Stimulated activated effector memory CD8-positive, alpha-beta T cell treated with anti-CD3 and anti-CD28 coated beads, Interleukin-12 subunit alpha, Interleukin-12 subunit beta, amount 100 ng/mL, for 72 hours (primary cell): ENCODE measurements at regions not wholly inside any gene's neighbourhood (a gene's known extent, or its start where the extent isn't known, plus 50 kb on each side); places are given as distances from the start of the nearest gene placed in this dataset.
"Not testable (repeated sequence)": the region's sequence is repeated elsewhere in the genome, so short reads cannot be mapped to it uniquely, and the experiment has no call there.

Experiments used
- ATAC-seq: fragments of 150-1000 bp; cut with Tn5 transposase; 2 replicates; pipeline ENCODE4 v1.10.0; 2021
- DNase-seq, 2 donors: peaks; one replicate each; pipeline ENCODE4 v3.0.0; 2021 to 2022; ENCODE audit warnings: low spot score in 2 of 2
- H3K27ac Mint-ChIP-seq: one replicate; pipeline ENCODE4 v1.8.0; 2022; ENCODE audit warnings: mild to moderate bottlenecking, mixed read lengths
- H3K36me3 Mint-ChIP-seq: one replicate; pipeline ENCODE4 v1.8.0; 2022; ENCODE audit warnings: mild to moderate bottlenecking, mixed read lengths
- H3K4me1 Mint-ChIP-seq: one replicate; pipeline ENCODE4 v1.8.0; 2022; ENCODE audit warnings: mixed read lengths
- H3K4me3 Mint-ChIP-seq: one replicate; pipeline ENCODE4 v1.8.0; 2022; ENCODE audit warnings: mild to moderate bottlenecking, mixed read lengths
- H3K9me3 Mint-ChIP-seq: one replicate; pipeline ENCODE4 v1.8.0; 2022; ENCODE audit warnings: mixed read lengths

GRCh38 chr6:170095273-170095981 lies 195.5 kb downstream of the DLL1 start:
- no peaks in the 10 kb centered on the region for H3K9me3 Mint-ChIP-seq
- ATAC-seq: no peak
- peak overlapping the region; percentile 45 for H3K27ac Mint-ChIP-seq
- no peak for DNase-seq
- peaks cover 9% of the 10 kb centered on the region for H3K4me1 Mint-ChIP-seq
- H3K36me3 Mint-ChIP-seq: peaks cover under 1% of the 10 kb centered on the region
- no peak overlapping the region for H3K4me3 Mint-ChIP-seq

DNA sequence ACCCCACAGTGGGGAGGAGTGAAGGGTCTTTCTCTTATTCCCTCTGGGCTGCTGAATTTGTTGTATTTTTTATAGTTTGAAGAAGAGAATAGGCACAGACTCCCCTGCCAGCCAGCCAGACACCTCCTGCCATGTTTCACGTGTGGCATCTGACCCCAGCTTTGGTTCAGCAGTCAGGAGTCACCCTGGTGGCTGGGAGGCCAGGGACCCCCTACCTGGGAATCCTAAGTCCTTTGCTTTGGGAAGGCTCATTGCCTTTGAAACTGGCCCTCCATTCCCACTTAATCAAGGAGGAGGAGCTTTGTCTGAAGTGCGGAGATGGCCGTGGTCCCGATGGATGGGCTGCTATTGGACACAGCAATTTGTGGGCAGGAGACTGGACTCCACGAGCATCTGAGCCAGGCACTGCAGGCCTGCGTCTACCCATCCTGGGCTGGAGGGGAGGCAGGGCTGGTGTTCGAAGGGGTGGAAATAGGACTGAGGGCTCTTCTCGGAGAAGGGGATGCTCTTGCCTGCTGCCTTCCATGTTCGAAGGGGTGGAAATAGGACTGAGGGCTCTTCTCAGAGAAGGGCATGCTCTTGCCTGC lies 196.1 kb downstream of the DLL1 start:
- Mint-ChIP-seq H3K4me3 (no peak overlapping the region), H3K27ac (no peak overlapping the region)

DNA sequence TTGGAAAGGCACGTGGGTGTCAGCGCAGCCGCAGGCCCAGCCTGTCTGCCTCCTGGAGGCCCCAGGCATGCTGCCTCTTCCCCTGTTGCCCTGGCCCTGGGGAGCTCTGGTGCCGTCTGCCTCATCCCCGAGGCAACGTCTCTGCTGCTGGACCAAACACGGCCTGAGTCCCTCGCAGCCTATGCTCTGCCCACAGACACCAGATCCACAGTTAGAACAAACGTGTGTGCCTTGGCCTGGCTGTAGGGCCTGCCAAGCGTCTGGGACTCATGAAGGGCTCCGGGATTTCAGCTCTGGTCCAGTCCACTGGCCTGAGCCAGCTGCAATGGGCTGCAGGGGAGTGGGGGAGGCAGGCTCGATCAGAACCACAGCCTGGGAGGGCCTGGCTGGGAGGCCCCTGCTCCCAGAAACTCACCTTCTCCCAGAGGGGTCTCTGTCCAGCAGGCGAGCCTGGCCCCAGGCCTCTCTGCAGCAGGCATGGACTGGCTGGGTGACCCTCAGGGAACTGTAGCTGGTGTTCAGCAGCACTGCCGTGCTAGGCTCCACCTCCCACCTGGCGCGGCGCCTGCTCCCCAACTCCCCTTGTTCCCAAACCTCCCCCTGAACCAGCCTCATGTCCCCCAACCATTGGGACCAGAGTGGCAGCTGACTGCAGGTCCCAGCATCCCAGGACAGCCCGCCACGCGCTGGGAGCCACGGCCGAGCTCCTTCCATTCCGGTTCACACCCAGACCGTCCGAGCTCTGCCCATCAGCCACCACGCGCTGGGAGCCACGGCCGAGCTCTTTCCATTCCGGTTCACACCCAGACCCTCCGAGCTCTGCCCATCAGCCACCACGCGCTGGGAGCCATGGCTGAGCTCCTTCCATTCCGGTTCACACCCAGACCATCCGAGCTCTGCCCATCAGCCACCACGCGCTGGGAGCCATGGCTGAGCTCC lies 197.0 kb downstream of the DLL1 start:
- Mint-ChIP-seq H3K9me3 (no peaks in the 10 kb centered on the region), H3K27ac (peak overlapping the region; percentile 43), H3K36me3 (peaks cover 16% of the 10 kb centered on the region), H3K4me3 (no peak overlapping the region), H3K4me1 (peaks cover 24% of the 10 kb centered on the region)
- no peak for DNase-seq
- ATAC-seq: no peak

More for the DNA sequence above, 196.1 kb downstream of the DLL1 start:
- H3K36me3 Mint-ChIP-seq: peaks cover 7% of the 10 kb centered on the region
- H3K4me1 Mint-ChIP-seq: peaks cover 16% of the 10 kb centered on the region
- ATAC-seq (no peak), DNase-seq (no peak)
- H3K9me3 Mint-ChIP-seq: no peaks in the 10 kb centered on the region

GRCh38 chr6:170093276-170093657 lies 197.6 kb downstream of the DLL1 start:
- DNase-seq: no peak
- Mint-ChIP-seq H3K27ac (peak overlapping the region; percentile 43), H3K36me3 (peaks cover 18% of the 10 kb centered on the region), H3K9me3 (no peaks in the 10 kb centered on the region), H3K4me1 (peaks cover 31% of the 10 kb centered on the region), H3K4me3 (no peak overlapping the region)
- no peak for ATAC-seq

GRCh38 chr6:170092826-170093225 lies 198.1 kb downstream of the DLL1 start:
- Mint-ChIP-seq H3K36me3 (peaks cover 22% of the 10 kb centered on the region), H3K4me3 (no peak overlapping the region), H3K9me3 (no peaks in the 10 kb centered on the region), H3K4me1 (peaks cover 35% of the 10 kb centered on the region), H3K27ac (no peak overlapping the region)
- DNase-seq: no peak
- ATAC-seq: no peak

- no peaks in the 10 kb centered on the region for H3K9me3 Mint-ChIP-seq
- no peak overlapping the region for H3K4me3 Mint-ChIP-seq
- peak overlapping the region; percentile 98 for H3K27ac Mint-ChIP-seq
- no peak for ATAC-seq
- H3K4me1 Mint-ChIP-seq: peaks cover 40% of the 10 kb centered on the region
- no peak for DNase-seq
- peaks cover 28% of the 10 kb centered on the region for H3K36me3 Mint-ChIP-seq
These were observed 199.0 kb downstream of the DLL1 start for GRCh38 chr6:170091639-170092579.

- Mint-ChIP-seq H3K27ac (peak overlapping the region; percentile 98), H3K4me1 (peaks cover 47% of the 10 kb centered on the region), H3K36me3 (peaks cover 36% of the 10 kb centered on the region), H3K4me3 (no peak overlapping the region), H3K9me3 (no peaks in the 10 kb centered on the region)
- no peak for ATAC-seq
- no peak for DNase-seq
These were observed 199.8 kb downstream of the DLL1 start for GRCh38 chr6:170091000-170091638.

DNA sequence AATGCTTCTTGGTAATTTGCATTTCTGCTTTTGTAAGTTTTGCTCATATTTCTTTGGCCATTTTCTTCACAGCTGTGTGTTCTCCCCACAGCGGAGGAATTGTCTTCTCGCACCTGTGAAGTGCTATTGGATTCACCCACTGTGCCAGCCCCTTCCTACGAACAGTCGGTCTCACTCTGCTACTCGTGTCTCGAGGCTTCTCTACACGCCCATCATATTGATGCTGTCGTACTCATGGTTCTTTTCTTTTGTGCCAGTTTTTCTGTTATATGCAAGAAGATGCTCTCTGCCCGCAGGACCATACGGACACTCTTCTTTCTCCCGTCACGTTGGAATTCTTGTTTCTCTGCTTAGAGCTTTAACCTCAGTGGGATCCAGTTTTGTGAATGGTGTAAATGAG lies 200.3 kb downstream of the DLL1 start:
- DNase-seq (no peak), ATAC-seq (no peak)
- peak overlapping the region; percentile 98 for H3K27ac Mint-ChIP-seq
- peaks cover 48% of the 10 kb centered on the region for H3K4me1 Mint-ChIP-seq
- H3K4me3 Mint-ChIP-seq: peak overlapping the region; percentile 81
- H3K9me3 Mint-ChIP-seq: no peaks in the 10 kb centered on the region
- H3K36me3 Mint-ChIP-seq: peaks cover 36% of the 10 kb centered on the region

- peak overlapping the region; percentile 98 for H3K27ac Mint-ChIP-seq
- ATAC-seq: peak; percentile 53
- peaks cover 36% of the 10 kb centered on the region for H3K36me3 Mint-ChIP-seq
- DNase-seq: no peak
- peaks cover 48% of the 10 kb centered on the region for H3K4me1 Mint-ChIP-seq
- H3K4me3 Mint-ChIP-seq: peak overlapping the region; percentile 81
- H3K9me3 Mint-ChIP-seq: no peaks in the 10 kb centered on the region
These were observed 200.9 kb downstream of the DLL1 start for GRCh38 chr6:170089963-170090362.

GRCh38 chr6:170088582-170088955 lies 202.3 kb downstream of the DLL1 start:
- no peaks in the 10 kb centered on the region for H3K9me3 Mint-ChIP-seq
- peaks cover 49% of the 10 kb centered on the region for H3K4me1 Mint-ChIP-seq
- ATAC-seq: peak; percentile 54
- H3K36me3 Mint-ChIP-seq: peaks cover 36% of the 10 kb centered on the region
- peak in 1 of 2 donors; percentile 74 for DNase-seq
- H3K27ac Mint-ChIP-seq: peak overlapping the region; percentile 98
- H3K4me3 Mint-ChIP-seq: peak overlapping the region; percentile 81

DNA sequence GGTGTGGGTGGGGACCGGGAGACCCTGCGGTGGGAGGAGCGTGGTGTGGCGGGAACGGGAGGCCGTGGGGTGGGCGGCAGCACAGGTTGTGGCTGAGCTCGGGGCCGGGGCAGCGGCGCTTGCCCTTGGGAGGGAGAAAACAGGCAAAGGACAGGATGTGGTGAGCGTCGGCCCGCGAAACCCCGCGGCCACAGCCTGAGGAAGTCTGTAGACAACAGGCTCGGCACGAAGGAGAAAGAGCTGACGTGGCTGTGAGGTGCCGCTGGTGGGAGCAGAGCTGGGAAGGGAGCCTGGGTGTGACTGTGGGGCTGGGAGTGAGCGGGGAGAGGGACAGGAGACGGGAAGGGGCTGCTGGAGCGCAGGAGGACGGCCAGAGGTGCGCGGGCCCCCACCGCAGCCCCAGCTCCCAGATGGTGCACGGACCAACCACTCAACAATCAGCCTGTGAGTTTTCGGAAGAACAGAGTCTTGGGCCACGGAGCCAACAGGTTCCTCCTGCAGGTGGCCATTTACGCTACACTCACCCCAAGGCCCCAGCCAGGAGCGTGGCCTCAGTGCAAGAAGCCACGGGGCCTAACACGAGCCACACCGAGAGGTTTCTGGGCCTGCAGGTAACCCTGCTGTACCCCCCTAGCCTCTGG lies 202.8 kb downstream of the DLL1 start:
- Mint-ChIP-seq H3K36me3 (peaks cover 36% of the 10 kb centered on the region), H3K4me1 (peaks cover 54% of the 10 kb centered on the region), H3K9me3 (no peaks in the 10 kb centered on the region), H3K27ac (peak overlapping the region; percentile 98), H3K4me3 (peak overlapping the region; percentile 81)
- DNase-seq: peak; percentile 27 to 77
- ATAC-seq: peak; percentile 74

DNA sequence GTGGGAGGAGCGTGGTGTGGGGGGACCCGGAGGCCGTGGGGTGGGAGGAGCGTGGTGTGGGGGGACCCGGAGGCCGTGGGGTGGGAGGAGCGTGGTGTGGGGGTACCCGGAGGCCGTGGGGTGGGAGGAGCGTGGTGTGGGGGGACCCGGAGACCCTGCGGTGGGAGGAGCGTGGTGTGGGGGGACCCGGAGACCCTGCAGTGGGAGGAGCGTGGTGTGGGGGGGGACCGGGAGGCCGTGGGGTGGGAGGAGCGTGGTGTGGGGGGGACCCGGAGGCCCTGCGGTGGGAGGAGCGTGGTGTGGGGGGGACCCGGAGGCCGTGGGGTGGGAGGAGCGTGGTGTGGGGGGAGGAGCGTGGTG lies 203.5 kb downstream of the DLL1 start:
- Mint-ChIP-seq H3K36me3 (peaks cover 36% of the 10 kb centered on the region), H3K4me1 (peaks cover 60% of the 10 kb centered on the region), H3K27ac (peak overlapping the region; percentile 98), H3K4me3 (peak overlapping the region; percentile 81)
- H3K9me3 Mint-ChIP-seq, ATAC-seq, DNase-seq: not testable (repeated sequence)

DNA sequence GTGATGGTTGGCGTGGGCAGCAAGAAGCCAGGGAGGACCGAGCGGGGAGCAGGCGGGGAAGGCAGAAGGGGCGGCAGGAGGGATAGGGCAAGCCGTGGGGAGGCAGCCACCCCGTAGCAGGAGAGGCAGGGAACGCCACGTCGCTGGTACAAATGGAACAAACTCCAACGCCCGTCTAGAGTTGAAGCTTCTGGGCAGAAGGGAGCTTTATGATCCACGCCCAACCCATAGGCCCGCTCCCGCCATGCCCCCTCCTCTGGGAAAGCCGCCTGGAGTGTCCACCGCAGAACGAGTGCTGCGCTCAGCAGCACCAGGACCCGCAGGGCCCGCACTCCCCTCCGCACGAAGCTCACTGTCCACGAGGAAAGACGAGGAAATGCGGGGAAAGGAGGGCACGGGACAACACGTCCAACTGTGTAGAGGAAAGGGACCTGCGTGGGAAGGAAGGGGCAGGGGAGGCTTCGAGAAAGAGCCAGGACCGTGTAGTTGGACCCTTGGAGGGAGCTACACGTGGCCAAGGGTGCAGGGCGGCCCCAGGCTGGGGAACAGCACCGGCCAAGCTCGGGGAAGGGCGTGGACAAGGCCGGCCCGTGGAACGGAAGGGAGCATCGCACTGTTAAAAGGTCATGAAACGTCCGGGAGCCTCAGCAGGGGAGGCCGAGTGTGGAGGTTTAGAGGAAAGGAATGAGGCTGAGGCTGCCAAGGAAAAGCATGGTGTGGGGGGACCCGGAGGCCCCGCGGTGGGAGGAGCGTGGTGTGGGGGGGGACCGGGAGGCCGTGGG lies 204.0 kb downstream of the DLL1 start:
- ATAC-seq: no peak
- peaks cover 66% of the 10 kb centered on the region for H3K4me1 Mint-ChIP-seq
- peak overlapping the region; percentile 92 for H3K27ac Mint-ChIP-seq
- H3K9me3 Mint-ChIP-seq: no peaks in the 10 kb centered on the region
- peak in 1 of 2 donors; percentile 46 for DNase-seq
- H3K36me3 Mint-ChIP-seq: peaks cover 36% of the 10 kb centered on the region
- peak overlapping the region; percentile 54 for H3K4me3 Mint-ChIP-seq
